NCI-H345 treated with DMSO at 0.1 percent for 48 hours (cell line): ENCODE measurements at regions not wholly inside any gene's neighbourhood (a gene's known extent, or its start where the extent isn't known, plus 50 kb on each side); places are given as distances from the start of the nearest gene placed in this dataset.
"Not testable (repeated sequence)": the region's sequence is repeated elsewhere in the genome, so short reads cannot be mapped to it uniquely, and the experiment has no call there.

ENCODE experiments used
- DNase-seq: peaks from one replicate; lab custom pipeline; 2025; ENCODE audit not compliant: unreplicated experiment; lab: John Stamatoyannopoulos, UW

DNA sequence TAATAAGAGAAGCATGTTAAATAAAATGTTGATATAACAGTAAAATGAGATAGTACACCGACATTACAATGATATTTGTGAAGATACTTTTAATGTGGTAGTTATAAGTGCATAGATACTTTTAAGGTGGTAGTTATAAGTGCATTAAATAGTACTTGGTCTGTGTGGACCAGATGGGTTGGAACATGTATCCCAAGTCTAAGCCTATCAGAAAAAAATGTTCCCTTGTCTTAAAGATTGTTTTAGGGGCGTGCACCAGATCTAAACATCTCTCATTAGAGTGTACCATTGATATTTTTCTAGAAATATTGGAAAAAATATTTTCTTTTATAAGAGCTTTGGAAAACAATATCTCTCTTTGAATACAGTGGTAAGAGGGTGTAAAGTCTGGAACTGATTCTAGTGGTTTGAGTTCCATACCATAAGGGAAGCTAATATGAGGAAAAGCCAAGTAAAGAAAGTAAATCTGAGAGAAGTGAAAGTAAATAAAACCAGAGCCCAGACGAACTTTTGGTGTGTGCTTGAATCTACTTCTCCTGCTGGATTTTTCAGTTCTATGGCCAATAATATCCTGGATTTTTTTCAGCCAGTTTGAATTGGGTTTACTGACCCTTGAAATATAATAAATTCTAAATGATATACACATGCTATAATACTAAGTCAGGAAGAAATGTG is 175.3 kb downstream of the MBL2 start:
- no peak for DNase-seq

DNA sequence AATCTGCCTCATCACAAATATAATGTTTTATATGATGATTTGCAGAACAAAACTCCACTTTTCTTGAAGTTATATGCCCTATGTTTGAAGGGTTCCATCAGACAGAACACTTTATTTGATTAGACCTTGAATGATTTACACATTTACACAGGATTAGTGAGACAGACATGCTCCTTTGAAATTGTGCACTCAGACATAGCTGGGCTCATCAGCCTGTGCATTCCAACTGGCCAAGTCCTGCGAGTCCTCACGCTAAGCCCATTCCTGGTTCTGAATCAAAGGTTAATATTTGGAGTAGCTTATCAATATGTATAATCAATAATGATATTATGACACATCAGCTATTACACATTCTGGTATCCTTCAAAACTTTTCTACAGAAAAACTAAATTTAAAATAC is 173.6 kb downstream of the MBL2 start:
- no peak for DNase-seq

DNA sequence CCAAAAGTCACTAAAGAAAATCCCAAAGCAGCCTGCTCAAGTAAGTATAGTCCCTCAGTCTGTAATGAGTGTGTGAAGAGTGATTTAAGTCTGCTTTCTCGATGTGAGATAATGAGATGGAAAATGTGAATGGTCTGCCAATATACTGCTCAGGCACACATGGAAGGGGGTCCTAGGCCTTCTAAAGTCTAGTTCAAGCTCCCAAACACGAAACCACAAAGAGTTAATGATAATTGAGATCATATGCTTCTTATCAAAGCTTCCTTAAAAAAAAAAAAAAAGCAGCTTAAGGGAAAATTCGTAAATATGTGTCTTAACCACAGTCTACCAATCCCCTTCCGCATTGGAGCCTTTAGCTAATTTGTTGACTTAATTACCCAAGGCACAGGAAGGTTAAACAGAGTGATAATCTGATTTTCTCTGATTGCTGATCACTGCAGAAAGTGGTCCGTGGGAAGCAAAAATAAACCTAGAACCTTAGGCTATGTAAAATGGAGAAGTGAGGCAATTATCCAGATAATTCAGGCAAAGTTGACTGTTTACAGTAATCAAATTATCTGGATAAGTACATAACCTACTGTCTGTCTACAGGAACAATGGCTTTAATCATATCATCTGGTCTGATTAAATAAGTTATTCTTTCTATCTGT is 172.9 kb downstream of the MBL2 start:
- DNase-seq = no peak

DNA sequence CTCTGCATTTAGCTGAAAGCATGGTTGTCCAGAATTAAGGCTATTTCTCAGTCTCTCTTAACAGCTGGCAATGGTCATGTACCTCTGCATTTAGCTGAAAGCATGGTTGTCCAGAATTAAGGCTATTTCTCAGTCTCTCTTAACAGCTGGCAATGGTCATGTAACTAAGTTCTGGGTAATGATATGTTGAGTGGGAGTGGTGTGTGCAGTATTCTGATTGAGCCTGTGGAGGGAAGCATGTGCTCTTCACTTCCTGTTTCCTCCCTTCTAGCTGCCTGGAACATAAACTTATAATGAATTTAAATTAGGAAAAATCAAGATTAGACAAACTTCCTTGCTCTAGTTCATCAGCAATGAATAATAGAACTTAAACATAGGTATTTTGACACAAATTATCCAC is 168.5 kb downstream of the MBL2 start:
- DNase-seq = not testable (repeated sequence)

DNA sequence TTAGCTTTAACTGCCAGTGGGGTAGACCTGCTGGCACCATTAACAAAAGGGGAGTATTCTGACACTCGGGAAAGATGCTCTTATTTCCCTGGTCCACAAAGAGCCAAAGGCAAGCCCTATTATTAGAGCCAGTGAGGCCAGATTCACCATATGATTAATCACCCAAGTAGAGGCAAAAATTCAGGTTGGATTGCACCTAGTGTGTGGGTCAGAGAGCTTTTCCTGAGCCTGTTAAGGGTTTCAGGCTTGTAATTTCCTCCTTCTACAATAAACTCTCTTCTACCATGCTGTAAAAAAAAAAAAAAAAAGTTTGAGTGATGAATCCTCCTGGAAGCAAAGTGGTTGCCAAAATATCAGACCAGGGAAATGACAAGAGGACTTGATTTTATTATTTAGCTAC is 163.5 kb downstream of the MBL2 start:
- DNase-seq = no peak

DNA sequence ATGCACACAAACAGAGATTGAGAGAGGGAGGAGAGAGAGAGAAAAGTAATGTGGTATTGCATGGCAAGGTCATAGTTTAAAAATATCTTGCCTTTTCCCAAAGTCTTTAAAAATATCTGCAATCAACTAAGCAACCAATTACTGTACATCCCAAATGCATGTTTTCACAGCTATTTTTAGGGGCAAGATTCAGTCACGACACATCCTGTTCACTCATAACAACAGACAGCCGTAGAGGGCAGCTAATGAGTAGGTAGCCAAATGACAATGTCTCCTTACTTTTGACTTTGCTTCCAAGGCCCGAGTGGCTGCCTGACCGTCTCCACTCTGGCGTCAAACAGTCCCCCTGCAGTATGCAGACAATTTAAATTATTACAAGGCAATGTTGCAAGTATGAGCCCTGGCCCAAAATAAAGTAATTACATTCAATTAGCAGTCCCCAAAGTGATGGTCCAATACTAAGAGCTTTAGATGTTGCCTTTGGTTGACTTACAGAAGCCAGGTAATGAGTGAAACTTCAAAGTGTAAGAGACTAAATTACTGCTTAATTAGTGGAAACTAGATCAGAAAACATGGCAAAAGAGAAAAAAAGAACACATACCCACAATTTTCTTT is 162.9 kb downstream of the MBL2 start:
- no peak for DNase-seq

DNA sequence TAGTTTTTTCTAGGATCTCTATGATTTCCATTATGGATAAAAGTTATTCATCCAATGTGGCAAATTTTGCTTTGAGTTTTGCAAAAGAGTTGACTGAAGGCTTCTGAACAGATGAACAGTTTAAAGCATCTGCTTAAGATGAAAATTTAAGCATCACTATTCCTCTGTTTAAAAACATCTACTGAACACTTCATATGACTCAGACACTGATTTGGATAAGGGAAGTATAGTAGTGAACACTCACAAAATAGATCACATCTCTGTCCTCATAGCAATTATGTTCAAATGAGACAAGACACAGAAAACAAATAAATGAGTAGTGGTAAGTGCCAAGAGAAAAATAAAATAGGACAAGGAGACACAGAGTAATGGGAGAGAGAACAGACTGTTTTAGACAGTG is 157.3 kb downstream of the MBL2 start:
- DNase-seq = no peak

DNA sequence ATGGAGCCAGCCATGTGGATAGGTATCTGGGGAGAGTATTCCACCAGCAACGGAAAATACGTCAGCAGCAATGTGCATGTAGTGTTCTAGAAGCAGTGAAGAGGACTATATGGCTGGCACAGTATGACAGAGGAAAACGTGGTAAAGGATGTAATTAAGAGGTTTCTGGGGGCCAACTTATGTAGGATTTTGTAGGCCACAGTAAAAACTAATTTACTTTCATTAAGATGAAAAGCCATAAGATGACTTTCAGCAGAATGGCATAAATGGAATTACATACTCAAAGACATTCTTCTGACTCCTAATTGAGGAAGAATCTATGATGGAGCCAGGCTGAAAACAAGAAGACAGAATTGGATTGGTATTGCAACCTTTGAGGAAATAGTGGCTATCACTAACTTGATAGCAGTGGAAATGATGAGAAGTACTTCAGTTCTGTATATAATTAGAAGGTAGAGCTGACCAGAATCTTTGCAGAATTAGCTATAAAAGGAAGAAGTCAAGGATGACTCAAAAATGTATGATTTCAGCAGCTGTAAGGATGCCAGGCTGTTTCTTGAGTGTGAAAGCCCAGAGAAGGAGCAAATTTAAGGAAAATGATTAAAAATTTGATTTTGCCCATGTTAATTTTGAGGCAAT is 156.7 kb downstream of the MBL2 start:
- DNase-seq = no peak

DNA sequence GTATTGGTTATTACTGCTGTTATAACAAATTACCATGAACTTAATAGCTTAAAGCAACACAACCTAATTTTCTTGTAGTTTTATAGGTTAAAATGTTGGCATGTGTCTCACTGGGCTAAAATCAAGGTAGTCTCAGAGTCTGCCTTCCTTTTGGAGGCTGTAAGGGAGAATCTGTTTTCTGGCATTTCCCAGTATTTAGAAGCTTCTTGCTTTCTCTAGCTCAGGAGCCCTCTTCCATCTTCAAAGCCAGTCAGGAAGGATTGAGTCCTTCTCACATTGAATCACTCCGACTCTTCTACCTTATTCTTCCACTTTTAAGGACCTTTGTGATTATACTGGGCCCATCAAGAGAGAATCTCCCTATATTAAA is 156.2 kb downstream of the MBL2 start:
- no peak for DNase-seq

DNA sequence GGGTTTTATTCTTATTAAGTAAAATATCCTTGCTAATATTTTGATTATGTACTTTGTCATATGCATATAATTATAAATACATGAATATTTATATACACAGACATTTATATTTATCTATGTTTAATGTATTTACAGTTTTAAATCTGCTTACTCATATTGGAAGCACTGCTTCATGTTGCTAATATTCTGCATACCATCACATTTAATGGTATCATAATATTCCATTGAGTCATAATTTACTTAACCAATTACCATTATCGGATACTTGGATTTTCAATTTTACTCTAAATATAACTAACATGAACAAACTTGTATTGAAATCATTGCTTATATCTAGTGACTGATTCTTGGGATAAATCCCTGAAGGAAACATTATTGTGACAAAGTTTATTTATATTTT is 155.2 kb downstream of the MBL2 start:
- DNase-seq = no peak

DNA sequence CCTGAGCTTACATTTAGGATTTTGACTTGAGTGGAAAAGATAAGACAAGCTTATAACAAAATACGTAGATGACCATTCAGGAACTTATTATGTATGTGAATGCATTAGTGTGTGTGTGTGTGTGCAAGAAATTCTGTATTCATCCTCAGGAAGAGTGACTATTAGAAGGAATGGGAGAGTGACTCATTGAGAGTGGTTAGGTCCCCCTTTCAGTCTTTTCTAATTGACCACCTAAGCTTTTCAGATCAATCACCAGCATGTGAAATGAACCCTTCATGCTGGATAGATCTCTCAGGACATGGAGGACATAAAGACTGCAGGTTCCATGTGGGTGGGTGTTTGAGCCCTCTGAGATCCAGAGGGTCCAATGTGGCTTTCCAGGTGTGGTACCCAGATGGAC is 153.5 kb downstream of the MBL2 start:
- no peak for DNase-seq

DNA sequence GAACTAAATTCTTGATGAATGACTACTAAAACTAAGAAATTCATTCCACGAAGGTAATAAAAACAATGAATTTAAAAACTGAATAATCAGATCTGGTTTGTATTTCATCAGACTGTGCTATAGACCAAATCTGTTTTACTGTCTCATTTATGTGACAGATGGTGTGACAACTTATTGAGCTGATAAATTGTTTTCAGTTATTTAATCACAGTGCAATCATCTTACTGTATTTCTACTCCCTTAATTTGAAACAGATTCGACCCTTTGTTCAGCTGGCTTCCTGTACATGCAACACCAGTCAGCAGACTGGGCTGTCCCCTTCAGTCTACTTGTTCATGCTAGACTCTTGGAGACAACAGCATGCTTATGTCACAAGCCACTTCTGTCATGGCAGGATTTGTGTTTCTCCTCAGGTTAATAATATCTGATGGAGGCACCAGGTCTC is 150.9 kb downstream of the MBL2 start:
- DNase-seq = no peak

DNA sequence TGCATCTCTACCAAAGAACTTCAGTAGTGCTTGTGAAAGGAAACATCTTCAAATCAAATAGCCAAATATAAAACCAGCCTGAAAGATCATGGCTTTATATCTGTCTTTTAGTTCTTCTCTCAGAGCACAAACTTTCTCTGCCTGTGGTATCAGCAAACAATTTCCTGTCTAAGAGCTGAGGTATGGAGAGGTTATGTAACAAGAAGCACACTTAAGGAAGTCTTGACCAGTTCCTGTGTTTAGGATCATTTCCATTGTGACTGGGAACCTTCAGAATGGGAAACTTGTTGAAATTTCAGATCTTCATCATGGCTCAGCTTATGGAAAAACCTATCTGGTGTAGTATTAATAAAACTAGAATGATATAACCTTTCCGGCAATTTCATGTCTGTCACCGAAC is 148.8 kb downstream of the MBL2 start:
- no peak for DNase-seq

DNA sequence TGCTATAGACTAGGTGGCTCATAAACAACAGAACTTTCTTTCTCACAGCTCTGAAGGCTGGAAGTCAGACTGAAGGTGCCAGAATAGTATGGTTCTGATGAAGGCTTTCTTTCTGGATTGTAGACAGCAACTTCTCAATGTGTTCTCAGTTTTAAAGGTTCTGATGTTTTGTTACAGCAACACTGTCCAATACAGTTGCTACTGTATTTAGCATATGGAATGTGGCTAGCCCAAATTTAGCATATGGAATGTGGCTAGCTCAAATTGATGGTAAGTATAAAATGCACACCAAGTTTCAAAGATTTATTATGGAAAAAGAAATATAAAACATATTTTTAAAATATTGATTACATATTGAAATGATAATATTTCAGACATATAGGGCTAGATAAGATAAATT is 145.3 kb downstream of the MBL2 start:
- no peak for DNase-seq

DNA sequence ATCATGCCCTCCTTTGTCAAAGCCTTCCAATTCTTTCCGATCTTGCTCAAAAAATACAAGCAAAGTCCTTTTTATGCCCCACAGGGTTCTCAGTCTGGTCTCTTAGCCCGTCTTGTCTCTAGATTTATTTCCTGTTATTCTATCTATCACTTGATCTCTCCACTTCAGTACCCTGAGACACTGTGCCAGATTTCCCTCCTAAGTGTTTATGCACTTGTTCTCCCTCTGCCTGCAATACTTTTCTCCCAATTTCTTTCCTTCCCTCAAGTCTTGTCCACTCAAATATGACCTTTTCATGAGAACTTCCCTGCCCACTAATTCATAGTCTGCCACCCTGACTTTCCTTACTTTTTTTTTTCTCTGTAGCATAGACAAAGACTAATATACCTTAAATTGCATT is 141.4 kb downstream of the MBL2 start:
- DNase-seq = no peak

DNA sequence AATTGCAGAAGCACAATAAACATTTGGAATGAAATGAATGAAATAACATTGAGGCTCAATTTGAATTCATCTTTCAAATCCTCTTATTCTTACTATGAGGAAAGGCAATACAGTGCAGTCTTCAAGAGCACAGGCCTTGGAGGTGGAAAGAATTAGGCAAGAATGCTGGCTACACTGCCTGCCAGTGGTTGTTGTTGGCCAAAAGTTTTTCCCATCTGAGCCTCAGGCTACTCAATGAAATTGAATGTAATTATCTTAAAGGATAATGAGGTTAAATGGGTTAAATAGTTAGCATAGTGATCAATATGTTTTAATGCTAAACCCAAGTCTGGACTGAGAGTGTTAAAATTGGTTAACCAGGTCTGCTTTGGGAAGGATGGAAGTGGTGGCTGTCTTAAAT is 140.9 kb downstream of the MBL2 start:
- no peak for DNase-seq

DNA sequence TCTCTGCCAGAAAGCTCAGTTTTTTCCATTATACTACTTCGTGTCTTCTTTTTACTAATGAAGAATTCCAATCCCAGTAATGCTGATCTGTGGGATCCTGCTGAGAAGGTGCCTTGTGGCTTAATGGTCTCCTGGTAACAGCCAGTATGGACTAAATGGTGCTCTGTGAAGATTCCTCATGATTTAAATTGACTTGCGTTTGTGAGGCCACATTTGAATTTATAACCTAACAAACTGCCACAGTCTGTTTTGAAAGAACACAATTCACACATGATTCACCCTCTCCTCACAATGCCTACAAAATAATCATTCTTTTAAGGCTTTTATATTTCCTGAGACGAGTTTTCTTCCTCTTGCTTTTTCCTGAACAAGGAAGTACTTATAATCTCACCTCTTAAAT is 140.0 kb downstream of the MBL2 start:
- DNase-seq = no peak

DNA sequence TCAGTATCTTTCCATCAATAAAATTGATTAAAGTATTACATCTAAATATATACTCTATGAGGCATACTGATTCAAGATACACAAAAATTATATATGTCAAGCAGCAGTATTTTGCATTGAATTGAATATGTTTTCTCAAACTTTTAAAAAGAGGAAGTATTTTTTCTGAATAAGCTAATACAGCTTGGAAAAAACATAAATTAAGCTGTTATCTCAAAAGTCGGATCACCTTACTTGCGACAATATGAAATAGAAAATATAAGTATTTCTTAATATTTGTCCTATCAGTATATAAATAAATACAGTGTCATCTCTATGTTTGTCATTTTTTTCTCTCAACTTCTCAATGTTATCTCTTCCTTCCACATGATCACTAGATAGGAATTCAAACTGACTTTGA is 139.3 kb downstream of the MBL2 start:
- DNase-seq = no peak

DNA sequence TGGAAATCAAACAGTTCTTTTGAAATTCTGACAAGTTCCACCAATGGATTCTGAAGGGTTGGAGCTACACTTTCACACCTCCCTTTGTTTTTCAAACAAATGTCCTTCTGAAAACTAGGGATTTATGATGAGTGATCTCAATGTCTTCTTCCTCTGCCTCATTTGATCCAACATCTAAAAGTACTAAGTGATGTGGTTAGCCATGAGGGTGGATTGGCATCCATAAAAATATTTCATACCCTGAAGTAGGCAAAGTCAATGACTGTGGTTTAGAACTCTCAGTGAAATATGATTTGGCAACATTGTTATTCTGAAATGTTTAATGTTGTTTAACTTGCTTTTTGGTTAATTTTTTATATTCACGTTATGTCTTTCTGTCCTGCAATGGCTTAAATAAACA is 136.9 kb downstream of the MBL2 start:
- no peak for DNase-seq

DNA sequence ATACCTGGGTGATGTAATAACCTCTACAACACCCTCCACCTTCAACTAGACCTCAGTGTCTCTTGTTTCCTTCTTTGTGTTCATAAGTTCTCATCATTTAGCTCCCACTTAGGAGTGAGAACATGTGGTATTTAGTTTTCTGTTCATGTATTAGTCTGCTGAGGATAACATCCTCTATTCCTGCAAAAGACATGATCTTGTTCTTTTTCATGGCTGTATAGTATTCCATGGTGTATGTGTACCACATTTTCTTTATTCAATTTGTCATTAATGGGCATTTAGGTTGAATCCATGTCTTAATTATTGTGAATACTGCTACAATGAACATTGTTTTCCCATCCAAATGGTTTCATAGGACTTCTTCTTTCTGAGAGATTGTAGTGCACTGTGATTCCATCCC is 135.7 kb downstream of the MBL2 start:
- no peak for DNase-seq

DNA sequence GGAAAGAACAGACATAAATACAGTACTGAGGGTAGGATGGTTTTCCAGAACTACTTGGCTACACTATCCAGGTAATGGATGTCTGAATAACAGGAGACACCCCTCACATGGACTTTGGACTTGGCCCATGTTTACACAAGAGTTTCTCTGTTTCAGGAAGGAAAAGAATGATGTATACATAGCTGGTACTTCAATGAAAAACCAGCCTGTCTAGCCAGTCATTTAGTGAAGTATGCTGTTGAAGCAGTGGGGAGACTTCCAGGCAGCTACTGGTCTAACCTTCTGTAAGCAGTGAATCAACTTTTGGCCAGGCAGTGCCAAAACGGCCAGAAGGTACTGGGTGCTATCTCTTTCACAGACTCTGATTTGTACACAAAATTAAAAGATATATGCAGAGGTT is 135.0 kb downstream of the MBL2 start:
- DNase-seq = no peak

DNA sequence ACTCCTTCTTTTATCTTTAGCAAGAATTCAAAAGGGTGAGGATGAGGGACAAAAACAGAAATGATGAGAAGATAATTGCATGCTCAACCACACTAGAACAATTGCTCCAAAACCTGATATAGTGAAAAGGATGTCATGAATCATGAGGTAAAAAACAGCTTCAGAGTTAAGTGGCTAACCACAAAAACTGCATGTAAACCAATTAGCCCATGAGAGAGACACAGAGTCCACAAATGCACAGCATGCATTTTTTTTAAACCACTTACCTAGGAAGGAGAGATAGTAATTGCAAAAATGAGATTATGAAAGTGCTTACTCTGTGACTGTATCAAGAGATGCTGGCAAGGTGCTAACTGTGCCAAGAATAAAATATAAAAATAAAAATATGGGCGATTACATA is 132.9 kb downstream of the MBL2 start:
- no peak for DNase-seq
